ENCODE measurements at regions not wholly inside any gene's neighbourhood (a gene's known extent, or its start where the extent isn't known, plus 50 kb on each side); places are given as distances from the start of the nearest gene placed in this dataset.
"Not testable (repeated sequence)": the region's sequence is repeated elsewhere in the genome, so short reads cannot be mapped to it uniquely, and the experiment has no call there.

DNA sequence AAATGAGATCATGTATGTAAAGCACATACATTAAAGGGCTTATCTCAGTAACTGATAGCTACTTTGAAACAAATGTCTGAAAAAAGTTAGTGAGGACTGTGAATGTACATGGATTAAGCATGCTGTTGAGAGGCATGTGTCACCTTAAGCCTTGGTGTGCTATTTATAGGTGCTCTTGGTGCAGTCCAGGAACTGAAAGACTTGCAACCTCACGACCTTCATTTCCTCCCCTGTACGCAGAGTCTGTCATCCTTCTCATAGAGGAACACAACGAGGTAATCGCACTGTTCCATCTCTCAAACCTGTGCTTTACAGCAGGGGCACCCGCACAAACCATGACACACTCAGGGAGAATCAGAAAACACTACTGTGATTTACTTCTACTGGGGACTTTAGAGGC lies 65.6 kb downstream of the UFM1 start:
- no peak for DNase-seq (ENCODE audit: insufficient read length, low spot score)
- FAIRE-seq: no peak
- no peak for TF ChIP-seq POLR2A (IDR thresholded peaks at IDR 0.05; ENCODE audit: low read depth, low read length)

- DNase-seq (ENCODE audit: insufficient read length, low spot score) (no peak), FAIRE-seq (no peak)
- TF ChIP-seq POLR2A (IDR thresholded peaks at IDR 0.05; ENCODE audit: low read depth, low read length): no peak
Measured at GRCh38 chr13:38417241-38417640, 67.6 kb downstream of the UFM1 start.

DNA sequence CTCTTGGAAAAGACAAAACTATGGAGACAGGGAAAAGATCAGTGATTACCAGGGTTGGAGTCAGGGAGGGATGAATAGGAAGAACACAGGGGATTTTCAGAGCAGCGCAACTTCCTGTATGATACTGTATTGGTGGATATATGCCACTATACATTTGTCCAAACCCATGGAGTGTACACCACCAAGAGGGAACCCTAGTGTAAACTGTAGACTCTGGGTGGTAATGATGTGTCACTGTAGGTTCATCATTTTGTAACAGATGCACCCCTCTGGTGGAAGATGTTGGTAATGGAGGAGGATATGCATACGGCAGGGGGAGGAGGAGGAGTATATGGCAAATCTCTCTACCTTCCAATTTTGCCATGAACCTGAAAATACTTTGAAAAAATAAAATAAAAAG lies 68.1 kb downstream of the UFM1 start:
- no peak for TF ChIP-seq POLR2A (IDR thresholded peaks at IDR 0.05; ENCODE audit: low read depth, low read length)
- FAIRE-seq (no peak), DNase-seq (ENCODE audit: insufficient read length, low spot score) (no peak)

- no peak for TF ChIP-seq POLR2A (IDR thresholded peaks at IDR 0.05; ENCODE audit: low read depth, low read length)
- DNase-seq (ENCODE audit: insufficient read length, low spot score): no peak
- FAIRE-seq: no peak
Measured at GRCh38 chr13:38418286-38418685, 68.6 kb downstream of the UFM1 start.

- no peak for FAIRE-seq
- DNase-seq (ENCODE audit: insufficient read length, low spot score): no peak
- TF ChIP-seq POLR2A (IDR thresholded peaks at IDR 0.05; ENCODE audit: low read depth, low read length): no peak
Measured at GRCh38 chr13:38419312-38419873, 69.7 kb downstream of the UFM1 start.

- no peak for FAIRE-seq
- no peak for TF ChIP-seq POLR2A (IDR thresholded peaks at IDR 0.05; ENCODE audit: low read depth, low read length)
- no peak for DNase-seq (ENCODE audit: insufficient read length, low spot score)
Measured at GRCh38 chr13:38421590-38422560, 72.2 kb downstream of the UFM1 start.

- FAIRE-seq (no peak), DNase-seq (ENCODE audit: insufficient read length, low spot score) (no peak)
- no peak for TF ChIP-seq POLR2A (IDR thresholded peaks at IDR 0.05; ENCODE audit: low read depth, low read length)
Measured at GRCh38 chr13:38429916-38430315, 80.3 kb downstream of the UFM1 start.

DNA sequence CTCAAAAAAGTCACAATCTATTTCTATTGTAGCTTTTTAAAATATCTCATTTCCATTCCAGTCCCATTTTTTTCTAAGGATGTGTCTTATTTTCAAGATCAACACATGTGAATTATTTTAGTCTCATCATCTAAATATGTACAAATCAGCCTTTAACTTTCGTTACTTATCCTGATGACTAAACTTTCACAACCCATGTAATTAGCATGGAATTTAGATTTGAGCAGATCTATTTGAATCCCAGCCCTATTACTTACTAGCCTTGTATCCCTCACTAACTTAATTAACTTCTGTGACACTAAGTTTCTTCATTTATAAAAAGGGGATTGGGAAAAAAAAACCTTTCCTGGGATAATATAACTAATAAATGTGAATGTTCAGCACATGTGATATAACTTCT lies 81.1 kb downstream of the UFM1 start:
- no peak for DNase-seq (ENCODE audit: insufficient read length, low spot score)
- no peak for TF ChIP-seq POLR2A (IDR thresholded peaks at IDR 0.05; ENCODE audit: low read depth, low read length)
- FAIRE-seq: no peak

DNA sequence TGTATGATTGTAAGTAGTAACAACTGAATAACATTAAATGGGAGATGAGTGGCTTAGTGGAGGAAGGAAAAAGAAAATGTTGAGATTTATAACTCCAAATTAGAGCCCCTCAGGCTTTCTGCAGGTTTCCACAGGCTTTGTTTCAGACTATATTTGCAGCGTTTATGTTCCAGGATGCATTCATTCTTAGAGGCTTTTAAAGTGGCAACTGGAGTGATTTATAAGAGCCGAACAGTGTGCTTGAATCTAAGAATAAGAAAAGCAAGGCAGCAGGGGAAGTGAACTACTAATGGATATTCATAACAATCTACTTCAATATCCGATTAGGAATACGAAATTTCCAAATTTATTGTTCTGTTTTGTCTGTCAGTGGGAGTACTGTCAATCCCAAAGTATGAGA lies 91.0 kb downstream of the UFM1 start:
- no peak for FAIRE-seq
- no peak for DNase-seq (ENCODE audit: insufficient read length, low spot score)

DNA sequence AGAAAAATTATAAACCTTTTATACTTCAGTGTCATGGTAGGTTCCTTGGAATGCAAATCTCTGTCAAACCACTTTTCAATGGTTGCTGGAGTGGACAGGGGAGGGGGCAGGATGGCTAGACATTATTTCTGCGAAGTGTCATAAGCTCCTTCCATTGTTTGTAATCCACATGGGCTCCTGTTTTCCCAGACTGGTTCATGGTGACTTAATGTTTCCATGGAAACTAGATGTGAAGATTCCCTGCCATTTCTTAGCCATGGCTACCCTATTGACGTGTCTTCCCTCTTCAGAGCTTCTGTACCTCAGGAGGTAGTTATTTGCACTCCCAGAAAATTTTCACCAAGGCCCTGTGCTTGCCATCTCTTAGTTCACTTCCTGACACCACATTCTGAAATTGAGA lies 95.3 kb downstream of the UFM1 start:
- no peak for TF ChIP-seq POLR2A (IDR thresholded peaks at IDR 0.05; ENCODE audit: low read depth, low read length)
- DNase-seq (ENCODE audit: insufficient read length, low spot score) (no peak), FAIRE-seq (no peak)

More for the DNA sequence above, 91.0 kb downstream of the UFM1 start:
- TF ChIP-seq POLR2A (IDR thresholded peaks at IDR 0.05; ENCODE audit: low read depth, low read length): no peak

GRCh38 chr13:38452656-38453055 lies 103.0 kb downstream of the UFM1 start:
- FAIRE-seq (no peak), DNase-seq (ENCODE audit: insufficient read length, low spot score) (no peak)
- no peak for TF ChIP-seq POLR2A (IDR thresholded peaks at IDR 0.05; ENCODE audit: low read depth, low read length)

DNA sequence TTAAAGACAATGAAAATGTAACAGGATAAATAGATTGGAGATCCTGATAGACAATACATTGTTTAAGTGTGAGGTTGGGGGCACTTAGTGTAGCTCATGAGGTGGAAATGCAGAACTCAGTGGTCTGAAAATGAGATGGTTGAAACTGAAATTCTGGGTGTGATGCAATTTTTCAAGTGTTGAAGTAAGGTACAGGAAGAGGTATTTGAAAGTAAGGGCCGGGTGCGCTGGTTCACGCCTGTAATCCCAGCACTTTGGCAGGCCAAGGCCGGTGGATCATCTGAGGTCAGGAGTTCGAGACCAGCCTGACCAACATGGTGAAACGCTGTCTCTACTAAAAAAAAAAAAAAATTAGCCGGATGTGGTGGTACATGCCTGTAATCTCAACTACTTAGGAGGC lies 113.0 kb downstream of the UFM1 start:
- no peak for TF ChIP-seq POLR2A (IDR thresholded peaks at IDR 0.05; ENCODE audit: low read depth, low read length)
- DNase-seq (ENCODE audit: insufficient read length, low spot score) (no peak), FAIRE-seq (no peak)

GRCh38 chr13:38463048-38463447 lies 113.4 kb downstream of the UFM1 start:
- DNase-seq (ENCODE audit: insufficient read length, low spot score): no peak
- no peak for FAIRE-seq
- no peak for TF ChIP-seq POLR2A (IDR thresholded peaks at IDR 0.05; ENCODE audit: low read depth, low read length)

GRCh38 chr13:38472411-38472810 lies 122.8 kb downstream of the UFM1 start:
- DNase-seq (ENCODE audit: insufficient read length, low spot score); FAIRE-seq: not testable (repeated sequence)

DNA sequence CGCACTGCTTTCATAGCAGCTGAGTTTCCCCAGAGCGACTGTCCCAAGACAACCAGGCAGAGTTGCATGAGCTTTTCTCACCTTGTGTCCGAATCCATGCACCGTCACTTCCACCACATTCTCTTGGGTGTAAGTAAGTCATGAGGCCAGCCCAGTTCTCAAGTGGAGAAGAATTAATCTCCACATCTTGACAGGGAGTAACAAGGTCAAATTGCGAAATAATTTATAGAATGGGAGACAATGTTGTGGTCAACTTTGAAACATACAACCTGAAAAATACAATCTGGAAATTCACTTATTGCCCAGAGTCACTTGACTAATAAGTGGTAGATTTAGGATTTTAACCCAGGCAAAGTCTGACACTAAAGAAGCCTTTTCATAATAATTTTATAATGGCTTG lies 123.7 kb downstream of the UFM1 start:
- no peak for TF ChIP-seq POLR2A (IDR thresholded peaks at IDR 0.05; ENCODE audit: low read depth, low read length)

More for the DNA sequence above, 123.7 kb downstream of the UFM1 start:
- no peak for FAIRE-seq
- DNase-seq (ENCODE audit: insufficient read length, low spot score): no peak

All from H54 (cell line).